MM.1S (cell line): ENCODE measurements at regions not wholly inside any gene's neighbourhood (a gene's known extent, or its start where the extent isn't known, plus 50 kb on each side); places are given as distances from the start of the nearest gene placed in this dataset.

Experiments used
- DNase-seq: peaks from one replicate; pipeline ENCODE4 v3.0.0-alpha.2; 2015
- H2AFZ ChIP-seq: fragments of 300-600 bp; sonication (generic); 2 replicates; pipeline ENCODE4 v1.6.0; 2016; ENCODE audit warnings: antibody characterized with exemption, low read length
- H3F3A ChIP-seq: fragments of 300-600 bp; sonication (generic); 2 replicates; pipeline ENCODE4 v1.6.1; 2016; ENCODE audit warnings: mild to moderate bottlenecking, antibody characterized with exemption, low read length, moderate library complexity, mixed read lengths; ENCODE audit not compliant: insufficient read depth
- H3K27ac ChIP-seq: fragments of 300-600 bp; sonication (generic); 2 replicates; pipeline ENCODE4 v1.5.1; 2016; ENCODE audit warnings: mild to moderate bottlenecking, low read length
- H3K27me3 ChIP-seq: fragments of 300-600 bp; sonication (generic); replicated peaks from 2 replicates; pipeline ENCODE4 v1.6.0; 2016; ENCODE audit warnings: low read length; ENCODE audit not compliant: insufficient read depth
- H3K36me3 ChIP-seq: fragments of 300-600 bp; sonication (generic); replicated peaks from 2 replicates; pipeline ENCODE4 v1.6.1; 2016; ENCODE audit warnings: mild to moderate bottlenecking, low read length, mixed read lengths; ENCODE audit not compliant: insufficient read depth
- H3K4me1 ChIP-seq: fragments of 300-600 bp; sonication (generic); 2 replicates; pipeline ENCODE4 v1.6.1; 2016; ENCODE audit warnings: low read length, mixed read lengths
- H3K4me2 ChIP-seq: fragments of 300-600 bp; sonication (generic); 2 replicates; pipeline ENCODE4 v1.6.0; 2016; ENCODE audit warnings: low read depth, low read length
- H3K4me3 ChIP-seq: fragments of 300-600 bp; sonication (generic); 2 replicates; pipeline ENCODE4 v1.5.1; 2016; ENCODE audit warnings: low read length, mixed read lengths
- H3K79me2 ChIP-seq: fragments of 300-600 bp; sonication (generic); 2 replicates; pipeline ENCODE4 v1.6.1; 2016; ENCODE audit warnings: mixed run types, low read length, mixed read lengths
- H3K9ac ChIP-seq: fragments of 300-600 bp; sonication (generic); 2 replicates; pipeline ENCODE4 v1.6.1; 2016; ENCODE audit warnings: low read length, mixed read lengths
- H3K9me2 ChIP-seq: fragments of 300-600 bp; sonication (generic); replicated peaks from 2 replicates; pipeline ENCODE4 v1.6.1; 2016; ENCODE audit warnings: mild to moderate bottlenecking, low read length, mixed read lengths; ENCODE audit not compliant: insufficient read depth
- H3K9me3 ChIP-seq: fragments of 300-600 bp; sonication (generic); replicated peaks from 2 replicates; pipeline ENCODE4 v1.6.1; 2016; ENCODE audit warnings: mild to moderate bottlenecking, low read length, mixed read lengths; ENCODE audit not compliant: insufficient read depth
- H4K20me1 ChIP-seq: fragments of 300-600 bp; sonication (generic); 2 replicates; pipeline ENCODE4 v1.6.1; 2016; ENCODE audit warnings: mild to moderate bottlenecking, low read length, moderate library complexity, mixed read lengths; ENCODE audit not compliant: insufficient read depth
- EZH2 ChIP-seq: fragments of 300-600 bp; sonication (generic); optimal IDR thresholded peaks from 2 replicates; pipeline ENCODE3; 2017; ENCODE audit warnings: low read depth, mild to moderate bottlenecking, antibody characterized with exemption, low read length, mixed read lengths
- EZH2phosphoT487 ChIP-seq: fragments of 300-600 bp; sonication (generic); IDR thresholded peaks from 2 replicates; pipeline ENCODE4 v1.6.1; 2018; ENCODE audit warnings: antibody characterized with exemption, low read length
- TF ChIP-seq, protein P1 (sequence below): fragments of 300-600 bp; sonication (generic); IDR thresholded peaks from 2 replicates; pipeline ENCODE4 v1.5.1; 2016; ENCODE audit warnings: antibody characterized with exemption, low read length, mixed read lengths

DNA sequence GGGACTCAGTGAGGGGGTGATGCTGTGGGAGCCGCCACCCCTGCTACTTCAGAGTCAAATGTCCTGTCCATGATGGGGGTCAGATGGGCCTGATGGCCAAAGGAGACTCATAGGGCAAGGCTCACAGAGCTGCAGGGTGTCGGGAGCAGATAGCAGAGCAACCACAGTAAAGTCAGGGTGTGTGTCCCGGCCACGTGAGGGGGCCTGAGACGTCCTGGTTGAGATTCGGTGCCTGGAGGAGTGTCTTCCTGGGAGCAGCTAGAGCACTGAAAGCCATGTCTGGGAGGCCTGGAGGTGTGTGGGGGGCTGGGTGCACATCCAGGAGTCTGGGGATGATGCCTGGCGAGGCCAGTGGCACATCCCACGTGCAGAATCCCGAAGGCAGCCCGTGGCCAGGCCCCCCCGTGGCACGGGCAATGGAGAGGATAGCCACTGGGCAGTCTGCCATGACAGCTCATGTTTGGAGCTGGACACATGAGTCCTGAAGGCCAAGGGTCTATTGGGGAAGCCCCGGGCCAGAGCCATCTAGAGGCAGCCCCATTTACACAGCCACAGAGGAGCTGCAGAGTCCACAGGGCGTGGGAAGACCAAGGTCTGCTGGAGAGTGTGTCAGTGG, 308.0 kb upstream of the SFSWAP start:
- DNase-seq: no peak
- no peak overlapping the region for H3K27ac ChIP-seq
- no peaks in the 10 kb centered on the region for H3K9me2 ChIP-seq
- H4K20me1 ChIP-seq: no peaks in the 10 kb centered on the region
- no peaks in the 10 kb centered on the region for H3K79me2 ChIP-seq
- no peak overlapping the region for H2AFZ ChIP-seq
- H3K9ac ChIP-seq: no peak overlapping the region
- no peaks in the 10 kb centered on the region for H3K27me3 ChIP-seq
- H3K4me1 ChIP-seq: no peaks in the 10 kb centered on the region
- no peak overlapping the region for H3K4me3 ChIP-seq
- H3K36me3 ChIP-seq: no peaks in the 10 kb centered on the region
- H3K4me2 ChIP-seq: no peak overlapping the region
- no peak for TF ChIP-seq EZH2phosphoT487
- TF ChIP-seq EZH2: no peak
- TF ChIP-seq, protein P1, sequence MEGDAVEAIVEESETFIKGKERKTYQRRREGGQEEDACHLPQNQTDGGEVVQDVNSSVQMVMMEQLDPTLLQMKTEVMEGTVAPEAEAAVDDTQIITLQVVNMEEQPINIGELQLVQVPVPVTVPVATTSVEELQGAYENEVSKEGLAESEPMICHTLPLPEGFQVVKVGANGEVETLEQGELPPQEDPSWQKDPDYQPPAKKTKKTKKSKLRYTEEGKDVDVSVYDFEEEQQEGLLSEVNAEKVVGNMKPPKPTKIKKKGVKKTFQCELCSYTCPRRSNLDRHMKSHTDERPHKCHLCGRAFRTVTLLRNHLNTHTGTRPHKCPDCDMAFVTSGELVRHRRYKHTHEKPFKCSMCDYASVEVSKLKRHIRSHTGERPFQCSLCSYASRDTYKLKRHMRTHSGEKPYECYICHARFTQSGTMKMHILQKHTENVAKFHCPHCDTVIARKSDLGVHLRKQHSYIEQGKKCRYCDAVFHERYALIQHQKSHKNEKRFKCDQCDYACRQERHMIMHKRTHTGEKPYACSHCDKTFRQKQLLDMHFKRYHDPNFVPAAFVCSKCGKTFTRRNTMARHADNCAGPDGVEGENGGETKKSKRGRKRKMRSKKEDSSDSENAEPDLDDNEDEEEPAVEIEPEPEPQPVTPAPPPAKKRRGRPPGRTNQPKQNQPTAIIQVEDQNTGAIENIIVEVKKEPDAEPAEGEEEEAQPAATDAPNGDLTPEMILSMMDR: no peak
- H3K9me3 ChIP-seq: no peaks in the 10 kb centered on the region
- no peaks in the 10 kb centered on the region for H3F3A ChIP-seq

DNA sequence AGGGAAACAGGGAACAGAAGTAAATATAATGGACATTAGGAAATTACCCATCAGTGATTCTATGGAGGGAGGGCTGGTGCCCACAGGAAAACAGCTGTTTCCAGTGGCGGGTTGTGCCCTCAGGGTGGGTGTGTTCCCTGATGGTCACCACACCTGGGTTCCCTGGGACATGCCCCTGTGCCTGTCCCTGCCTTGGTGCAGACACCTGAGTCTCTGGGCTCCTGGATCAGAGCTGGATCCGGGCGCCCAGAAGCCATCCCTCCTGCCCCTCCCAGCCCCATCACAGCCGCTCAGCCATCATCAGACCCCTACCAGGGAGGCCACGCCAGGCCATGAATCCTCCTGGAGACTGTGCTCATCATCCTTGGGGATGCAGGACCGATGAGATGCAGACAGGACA, 307.2 kb upstream of the SFSWAP start:
- H3K4me2 ChIP-seq: no peak overlapping the region
- H3K4me3 ChIP-seq: no peak overlapping the region
- H3K9me2 ChIP-seq: no peaks in the 10 kb centered on the region
- H3K27ac ChIP-seq: no peak overlapping the region
- DNase-seq: no peak
- H3K27me3 ChIP-seq: no peaks in the 10 kb centered on the region
- no peak overlapping the region for H3K9ac ChIP-seq
- TF ChIP-seq, protein P1: no peak
- TF ChIP-seq EZH2phosphoT487 (no peak), EZH2 (no peak)
- H3K9me3 ChIP-seq: no peaks in the 10 kb centered on the region
- no peaks in the 10 kb centered on the region for H3F3A ChIP-seq
- H3K4me1 ChIP-seq: no peaks in the 10 kb centered on the region
- H3K79me2 ChIP-seq: no peaks in the 10 kb centered on the region
- H3K36me3 ChIP-seq: no peaks in the 10 kb centered on the region
- no peak overlapping the region for H2AFZ ChIP-seq
- H4K20me1 ChIP-seq: no peaks in the 10 kb centered on the region

DNA sequence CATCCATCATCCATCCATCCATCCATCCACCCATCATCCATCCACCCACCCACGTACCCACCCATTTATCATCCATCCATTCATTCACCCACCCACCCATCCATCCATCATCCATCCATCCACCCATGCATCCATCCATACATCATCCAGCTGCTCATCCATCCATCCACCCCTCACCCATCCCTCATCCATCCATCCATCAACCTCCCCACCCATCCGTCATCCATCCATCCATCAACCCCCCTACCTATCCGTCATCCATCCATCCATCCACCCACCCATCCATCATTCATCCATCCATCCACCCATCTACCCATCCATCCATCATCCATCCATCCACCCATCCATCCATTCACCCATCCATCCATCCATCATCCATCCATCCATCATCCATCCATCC, 306.2 kb upstream of the SFSWAP start:
- Histone ChIP-seq H3K9me2 (no peaks in the 10 kb centered on the region), H3K9ac (no peak overlapping the region), H3K4me1 (no peaks in the 10 kb centered on the region), H3K79me2 (no peaks in the 10 kb centered on the region), H3K27ac (no peak overlapping the region), H3K36me3 (no peaks in the 10 kb centered on the region), H2AFZ (no peak overlapping the region), H3K9me3 (no peaks in the 10 kb centered on the region), H3K4me3 (no peak overlapping the region), H4K20me1 (no peaks in the 10 kb centered on the region), H3K27me3 (no peaks in the 10 kb centered on the region), H3K4me2 (no peak overlapping the region), H3F3A (no peaks in the 10 kb centered on the region)
- DNase-seq: no peak
- TF ChIP-seq, protein P1: no peak
